ENCODE measurements at regions not wholly inside any gene's neighbourhood (a gene's known extent, or its start where the extent isn't known, plus 50 kb on each side); places are given as distances from the start of the nearest gene placed in this dataset.

DNA sequence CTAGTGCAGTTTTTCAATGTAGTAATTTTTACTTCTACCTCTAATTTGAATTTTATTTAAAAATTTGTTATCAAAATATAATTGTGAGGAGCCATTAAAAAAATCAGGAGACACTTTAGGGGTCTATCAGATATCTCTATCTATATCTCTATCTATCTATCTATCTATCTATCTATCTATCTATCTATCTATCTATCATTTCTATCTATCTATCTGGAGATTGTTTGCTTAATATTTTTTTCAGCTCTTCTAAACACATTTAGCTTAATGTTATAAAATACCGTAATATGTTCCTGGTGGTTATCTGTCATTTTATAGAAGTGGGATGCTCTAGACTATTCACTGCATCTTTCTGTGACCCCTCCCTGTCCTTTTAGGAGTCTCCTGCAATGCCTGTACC is 193.7 kb upstream of the P2RY1 start:
- Histone ChIP-seq H3K27ac (replicated peaks) (no peak overlapping the region), H3K4me3 (replicated peaks; ENCODE audit: insufficient read depth, low read length) (no peak overlapping the region), H3K27me3 (ENCODE audit: insufficient read depth, poor library complexity, severe bottlenecking) (no peaks in the 10 kb centered on the region)
- no peak for DNase-seq (ENCODE audit: low read depth in 1 of 2, low spot score in 1 of 2)
- TF ChIP-seq, protein P1, sequence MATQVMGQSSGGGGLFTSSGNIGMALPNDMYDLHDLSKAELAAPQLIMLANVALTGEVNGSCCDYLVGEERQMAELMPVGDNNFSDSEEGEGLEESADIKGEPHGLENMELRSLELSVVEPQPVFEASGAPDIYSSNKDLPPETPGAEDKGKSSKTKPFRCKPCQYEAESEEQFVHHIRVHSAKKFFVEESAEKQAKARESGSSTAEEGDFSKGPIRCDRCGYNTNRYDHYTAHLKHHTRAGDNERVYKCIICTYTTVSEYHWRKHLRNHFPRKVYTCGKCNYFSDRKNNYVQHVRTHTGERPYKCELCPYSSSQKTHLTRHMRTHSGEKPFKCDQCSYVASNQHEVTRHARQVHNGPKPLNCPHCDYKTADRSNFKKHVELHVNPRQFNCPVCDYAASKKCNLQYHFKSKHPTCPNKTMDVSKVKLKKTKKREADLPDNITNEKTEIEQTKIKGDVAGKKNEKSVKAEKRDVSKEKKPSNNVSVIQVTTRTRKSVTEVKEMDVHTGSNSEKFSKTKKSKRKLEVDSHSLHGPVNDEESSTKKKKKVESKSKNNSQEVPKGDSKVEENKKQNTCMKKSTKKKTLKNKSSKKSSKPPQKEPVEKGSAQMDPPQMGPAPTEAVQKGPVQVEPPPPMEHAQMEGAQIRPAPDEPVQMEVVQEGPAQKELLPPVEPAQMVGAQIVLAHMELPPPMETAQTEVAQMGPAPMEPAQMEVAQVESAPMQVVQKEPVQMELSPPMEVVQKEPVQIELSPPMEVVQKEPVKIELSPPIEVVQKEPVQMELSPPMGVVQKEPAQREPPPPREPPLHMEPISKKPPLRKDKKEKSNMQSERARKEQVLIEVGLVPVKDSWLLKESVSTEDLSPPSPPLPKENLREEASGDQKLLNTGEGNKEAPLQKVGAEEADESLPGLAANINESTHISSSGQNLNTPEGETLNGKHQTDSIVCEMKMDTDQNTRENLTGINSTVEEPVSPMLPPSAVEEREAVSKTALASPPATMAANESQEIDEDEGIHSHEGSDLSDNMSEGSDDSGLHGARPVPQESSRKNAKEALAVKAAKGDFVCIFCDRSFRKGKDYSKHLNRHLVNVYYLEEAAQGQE (IDR thresholded peaks at IDR 0.05; ENCODE audit: insufficient replicate concordance, low read depth), result no peak
- no peak for TF ChIP-seq SPI1 (IDR thresholded peaks at IDR 0.05; ENCODE audit: borderline replicate concordance, low read depth)
- no peak for TF ChIP-seq GABPA (IDR thresholded peaks at IDR 0.05; ENCODE audit: low read depth)
- TF ChIP-seq, protein P2, sequence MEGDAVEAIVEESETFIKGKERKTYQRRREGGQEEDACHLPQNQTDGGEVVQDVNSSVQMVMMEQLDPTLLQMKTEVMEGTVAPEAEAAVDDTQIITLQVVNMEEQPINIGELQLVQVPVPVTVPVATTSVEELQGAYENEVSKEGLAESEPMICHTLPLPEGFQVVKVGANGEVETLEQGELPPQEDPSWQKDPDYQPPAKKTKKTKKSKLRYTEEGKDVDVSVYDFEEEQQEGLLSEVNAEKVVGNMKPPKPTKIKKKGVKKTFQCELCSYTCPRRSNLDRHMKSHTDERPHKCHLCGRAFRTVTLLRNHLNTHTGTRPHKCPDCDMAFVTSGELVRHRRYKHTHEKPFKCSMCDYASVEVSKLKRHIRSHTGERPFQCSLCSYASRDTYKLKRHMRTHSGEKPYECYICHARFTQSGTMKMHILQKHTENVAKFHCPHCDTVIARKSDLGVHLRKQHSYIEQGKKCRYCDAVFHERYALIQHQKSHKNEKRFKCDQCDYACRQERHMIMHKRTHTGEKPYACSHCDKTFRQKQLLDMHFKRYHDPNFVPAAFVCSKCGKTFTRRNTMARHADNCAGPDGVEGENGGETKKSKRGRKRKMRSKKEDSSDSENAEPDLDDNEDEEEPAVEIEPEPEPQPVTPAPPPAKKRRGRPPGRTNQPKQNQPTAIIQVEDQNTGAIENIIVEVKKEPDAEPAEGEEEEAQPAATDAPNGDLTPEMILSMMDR (IDR thresholded peaks at IDR 0.05; ENCODE audit: insufficient read depth, low read length), result no peak
- TF ChIP-seq POLR2AphosphoS5 (IDR thresholded peaks at IDR 0.05; ENCODE audit: low read depth), result no peak

DNA sequence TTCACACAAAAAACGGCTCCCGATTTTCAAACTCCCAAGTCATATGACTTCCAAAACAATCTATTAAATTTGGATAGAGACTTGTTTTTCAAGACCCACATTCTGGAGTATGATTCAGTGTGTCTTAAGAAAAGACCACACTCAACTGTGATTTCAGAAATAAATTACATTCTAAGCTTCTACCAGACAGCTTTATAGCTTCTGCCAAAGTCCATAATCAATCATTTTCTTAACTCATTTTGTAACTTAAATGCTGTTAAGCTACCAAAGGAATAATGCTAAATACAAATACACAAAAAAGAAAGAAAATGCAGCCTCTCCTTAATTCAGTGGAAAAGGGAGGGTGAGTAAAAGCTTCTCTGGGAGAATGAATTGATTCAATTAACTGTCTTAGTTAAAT is 192.3 kb upstream of the P2RY1 start:
- no peaks in the 10 kb centered on the region for H3K27me3 ChIP-seq (ENCODE audit: insufficient read depth, poor library complexity, severe bottlenecking)
- DNase-seq (ENCODE audit: low read depth in 1 of 2, low spot score in 1 of 2), result no peak
- no peak overlapping the region for H3K27ac ChIP-seq (replicated peaks)
- no peak overlapping the region for H3K4me3 ChIP-seq (replicated peaks; ENCODE audit: insufficient read depth, low read length)
- TF ChIP-seq POLR2AphosphoS5 (IDR thresholded peaks at IDR 0.05; ENCODE audit: low read depth), result no peak
- TF ChIP-seq, protein P1 (IDR thresholded peaks at IDR 0.05; ENCODE audit: insufficient replicate concordance, low read depth), result no peak
- TF ChIP-seq, protein P2 (IDR thresholded peaks at IDR 0.05; ENCODE audit: insufficient read depth, low read length), result no peak

DNA sequence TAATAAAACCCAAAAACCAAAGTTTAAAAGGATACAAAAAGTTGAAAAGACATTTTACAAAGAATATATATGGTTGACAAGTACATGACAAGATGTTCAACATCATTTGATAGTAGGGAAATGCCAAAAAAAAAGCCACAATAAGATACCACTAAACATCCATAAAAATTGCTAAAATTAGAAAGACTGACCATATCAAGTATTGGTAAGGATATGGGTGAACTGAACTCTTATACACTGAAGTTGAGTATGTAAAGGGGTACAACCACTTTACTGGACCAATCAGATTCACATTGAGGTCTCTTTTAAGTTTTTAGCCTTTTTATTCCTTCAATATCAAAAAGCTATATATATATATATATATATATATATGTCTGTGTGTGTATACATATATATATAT is 190.5 kb upstream of the P2RY1 start:
- Histone ChIP-seq H3K27ac (replicated peaks) (no peak overlapping the region), H3K27me3 (ENCODE audit: insufficient read depth, poor library complexity, severe bottlenecking) (no peaks in the 10 kb centered on the region), H3K4me3 (replicated peaks; ENCODE audit: insufficient read depth, low read length) (no peak overlapping the region)
- TF ChIP-seq POLR2AphosphoS5 (IDR thresholded peaks at IDR 0.05; ENCODE audit: low read depth), result no peak
- TF ChIP-seq SPI1 (IDR thresholded peaks at IDR 0.05; ENCODE audit: borderline replicate concordance, low read depth), result no peak
- TF ChIP-seq GABPA (IDR thresholded peaks at IDR 0.05; ENCODE audit: low read depth), result no peak
- no peak for DNase-seq (ENCODE audit: low read depth in 1 of 2, low spot score in 1 of 2)

DNA sequence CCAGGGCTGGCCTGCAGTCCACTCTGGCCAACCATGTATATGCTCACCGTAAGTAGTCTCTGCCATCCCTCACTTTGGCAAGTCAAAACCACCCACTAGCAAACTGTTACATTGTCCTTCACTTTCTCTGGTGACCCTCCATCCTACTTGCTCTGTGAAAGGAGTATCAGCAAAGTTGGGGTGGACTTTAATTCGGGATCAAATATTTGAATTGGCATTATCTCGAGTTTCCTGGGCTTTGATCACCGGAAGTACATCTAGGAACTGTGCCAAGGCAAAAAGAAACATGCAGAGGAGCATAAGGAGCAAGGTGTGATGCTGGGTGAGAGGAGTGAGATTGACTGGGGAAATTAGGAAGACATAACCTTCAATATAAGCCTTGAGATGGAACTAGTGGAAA is 188.9 kb upstream of the P2RY1 start:
- no peak overlapping the region for H3K4me3 ChIP-seq (replicated peaks; ENCODE audit: insufficient read depth, low read length)
- no peak for TF ChIP-seq GABPA (IDR thresholded peaks at IDR 0.05; ENCODE audit: low read depth)
- TF ChIP-seq, protein P2 (IDR thresholded peaks at IDR 0.05; ENCODE audit: insufficient read depth, low read length), result no peak
- no peak for TF ChIP-seq SPI1 (IDR thresholded peaks at IDR 0.05; ENCODE audit: borderline replicate concordance, low read depth)
- TF ChIP-seq, protein P1 (IDR thresholded peaks at IDR 0.05; ENCODE audit: insufficient replicate concordance, low read depth), result no peak
- TF ChIP-seq POLR2AphosphoS5 (IDR thresholded peaks at IDR 0.05; ENCODE audit: low read depth), result no peak
- no peak for DNase-seq (ENCODE audit: low read depth in 1 of 2, low spot score in 1 of 2)
- no peak overlapping the region for H3K27ac ChIP-seq (replicated peaks)
- H3K27me3 ChIP-seq (ENCODE audit: insufficient read depth, poor library complexity, severe bottlenecking), result no peaks in the 10 kb centered on the region
